HG02642 (cell line): ENCODE measurements at regions not wholly inside any gene's neighbourhood (a gene's known extent, or its start where the extent isn't known, plus 50 kb on each side); places are given as distances from the start of the nearest gene placed in this dataset.

Experiments
- ATAC-seq: cut with Tn5 transposase; IDR thresholded peaks from one replicate; pipeline ENCODE4 v1.9.1; 2021; ENCODE audit warnings: mild to moderate bottlenecking; ENCODE audit not compliant: unreplicated experiment, poor library complexity

- ATAC-seq = no peak
Observed at GRCh38 chr7:37504801-37505200, 56.1 kb upstream of the ELMO1 start.

DNA sequence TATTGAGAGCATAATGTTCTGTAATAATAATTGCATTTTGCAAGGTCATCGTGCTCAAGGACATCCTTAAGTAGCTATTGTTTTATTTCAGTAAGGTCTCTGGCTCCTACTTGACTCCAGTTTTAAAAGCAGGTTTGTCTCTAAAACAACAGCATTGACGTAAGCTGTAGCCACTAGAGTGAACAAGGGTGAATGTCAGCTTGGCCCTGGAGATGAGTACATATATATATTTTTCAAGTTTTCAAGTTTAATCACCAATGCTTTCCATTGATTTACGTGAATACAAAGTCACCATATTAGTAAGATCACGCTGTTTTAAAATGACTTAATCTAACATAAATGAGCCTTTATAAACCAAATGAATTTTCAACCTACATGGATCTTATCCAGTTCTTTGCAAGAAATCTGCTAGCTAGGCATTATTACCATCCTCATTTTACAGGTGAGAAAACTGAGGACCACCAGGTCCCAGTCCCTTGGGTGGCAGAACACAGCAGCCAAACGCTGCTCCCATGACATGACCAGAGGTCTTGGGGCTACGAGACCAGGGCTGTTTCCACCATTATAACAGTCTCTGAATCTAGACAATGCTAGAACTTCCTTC lies 57.2 kb upstream of the ELMO1 start:
- ATAC-seq = no peak

DNA sequence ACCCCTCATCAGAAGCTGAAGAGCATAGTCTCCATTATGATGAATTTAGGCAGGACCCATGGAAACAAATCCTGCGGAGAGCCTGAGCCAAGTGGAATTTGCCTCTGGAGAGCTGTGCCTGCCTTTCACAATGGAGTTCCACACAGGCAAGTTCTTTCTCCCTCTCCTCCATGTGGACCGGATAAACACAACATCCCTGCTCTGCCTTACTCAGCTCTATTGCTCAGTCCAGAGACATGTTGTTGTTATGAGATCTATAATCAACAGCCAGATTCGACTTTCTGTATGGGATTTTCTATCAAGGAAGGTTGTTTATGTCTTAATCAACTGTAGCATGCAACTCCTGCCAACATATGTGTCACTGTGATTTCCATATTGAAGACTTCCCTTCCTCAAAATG lies 59.5 kb upstream of the ELMO1 start:
- ATAC-seq = no peak

DNA sequence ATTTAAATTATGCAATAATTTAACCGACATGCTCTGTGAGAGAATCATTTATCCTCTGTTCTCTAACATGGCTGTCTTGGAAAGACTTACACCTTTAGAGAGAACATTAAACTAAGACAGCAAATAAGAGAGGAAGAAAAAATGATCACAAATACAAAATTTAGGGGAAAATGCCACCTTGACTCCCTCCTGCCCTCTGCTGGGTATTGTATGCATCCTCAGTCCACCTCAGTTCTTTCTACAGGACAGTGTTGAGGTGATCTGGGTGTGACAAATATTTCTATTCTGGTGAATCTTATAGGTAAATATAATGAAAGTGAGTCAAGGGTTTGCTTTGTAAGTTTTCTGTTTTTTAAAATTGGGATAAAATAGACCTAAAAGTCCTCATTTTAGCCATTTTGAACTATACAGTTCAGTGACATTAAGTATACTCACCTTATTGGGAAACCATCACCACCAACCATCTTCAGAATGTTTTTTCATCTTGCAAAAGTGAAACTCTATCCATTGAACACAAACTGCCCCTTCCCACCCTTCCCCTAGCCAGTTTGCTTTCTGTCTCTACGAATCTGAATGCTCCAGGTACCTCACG lies 61.5 kb upstream of the ELMO1 start:
- no peak for ATAC-seq

GRCh38 chr7:37511915-37512314 lies 63.3 kb upstream of the ELMO1 start:
- ATAC-seq = no peak

GRCh38 chr7:37514497-37514896 lies 65.8 kb upstream of the ELMO1 start:
- ATAC-seq = no peak

DNA sequence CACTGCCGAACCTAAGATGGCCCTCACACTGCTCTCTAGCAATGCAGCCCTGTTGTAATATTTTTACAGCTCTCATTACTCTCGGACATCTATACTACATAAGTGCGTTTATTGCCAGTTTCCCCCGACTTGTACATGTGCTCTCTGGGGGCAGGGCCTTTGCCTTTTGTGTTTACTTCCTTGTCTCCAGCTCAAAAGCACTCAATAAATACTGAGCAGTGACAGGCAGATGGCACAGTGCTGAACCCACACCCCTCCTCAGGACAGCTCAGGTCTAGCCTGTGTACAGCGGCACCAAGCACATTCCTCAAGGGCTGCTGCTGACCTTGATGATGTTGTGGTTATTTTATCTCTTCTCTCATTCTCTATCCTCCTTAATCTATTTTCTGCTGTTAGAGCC lies 68.0 kb upstream of the ELMO1 start:
- no peak for ATAC-seq

- no peak for ATAC-seq
Observed at GRCh38 chr7:37518266-37518665, 69.6 kb upstream of the ELMO1 start.

- ATAC-seq = no peak
Observed at GRCh38 chr7:37524056-37524455, 75.4 kb upstream of the ELMO1 start.

DNA sequence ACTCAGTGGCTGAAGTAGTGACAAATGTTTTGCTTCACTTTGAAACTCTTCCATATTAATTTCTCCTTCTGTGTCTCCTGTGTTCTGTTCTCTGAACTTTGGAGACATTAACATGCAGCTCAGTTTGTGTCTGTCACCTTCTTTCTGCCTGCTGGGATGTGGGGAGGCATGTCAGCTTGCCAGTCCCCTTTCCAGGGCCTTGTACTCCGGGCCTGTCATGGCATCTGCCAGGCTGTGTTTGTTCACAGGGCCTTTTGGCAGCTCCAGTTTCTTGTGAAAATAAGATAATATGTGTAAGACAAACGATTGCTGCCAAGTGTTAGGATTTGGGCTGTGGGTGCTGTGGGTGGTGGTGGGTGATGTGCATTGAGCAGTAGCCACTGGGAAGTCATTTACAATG lies 76.1 kb upstream of the ELMO1 start:
- no peak for ATAC-seq

- ATAC-seq = no peak
Observed at GRCh38 chr7:37526623-37527022, 78.0 kb upstream of the ELMO1 start.

DNA sequence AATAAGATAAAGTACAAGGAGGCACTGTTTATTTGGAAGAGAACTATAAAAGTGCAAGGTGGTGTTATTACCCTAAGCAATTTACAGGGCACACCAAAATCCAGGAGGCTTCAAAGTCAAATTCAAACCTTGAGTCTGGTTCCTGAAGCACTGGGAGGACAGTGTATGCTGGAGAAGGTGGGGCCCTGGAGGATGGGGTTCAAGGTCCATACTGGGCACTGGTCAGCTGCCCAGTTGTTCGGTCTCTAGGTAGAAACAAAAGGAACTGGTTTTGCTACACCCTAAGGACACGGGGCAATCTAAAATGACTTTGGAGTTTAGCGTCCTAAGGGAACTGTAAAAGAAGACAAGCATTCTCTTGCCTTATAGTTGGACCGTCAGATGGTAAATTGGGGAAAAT lies 78.4 kb upstream of the ELMO1 start:
- ATAC-seq = no peak

GRCh38 chr7:37531225-37531624 lies 82.6 kb upstream of the ELMO1 start:
- no peak for ATAC-seq

DNA sequence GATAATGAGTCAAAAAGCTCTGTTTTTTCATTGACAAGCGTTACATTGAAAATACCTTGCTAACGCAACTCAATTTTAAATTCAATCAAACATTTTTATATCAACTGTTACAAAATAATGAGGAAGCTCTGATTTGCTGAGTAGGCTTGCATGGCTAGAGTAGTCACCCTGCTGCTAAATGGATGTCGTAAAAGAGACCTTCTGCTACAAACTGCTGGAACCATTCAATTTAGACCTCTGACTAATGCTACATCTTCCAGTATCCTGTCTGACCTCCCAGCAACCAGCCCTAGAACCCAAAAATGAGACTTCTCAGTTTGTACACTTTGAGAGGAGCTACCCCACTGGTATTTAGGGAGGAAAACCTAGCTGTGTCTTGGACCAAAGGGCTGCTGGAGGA lies 84.0 kb upstream of the ELMO1 start:
- ATAC-seq = no peak

- ATAC-seq = no peak
Observed at GRCh38 chr7:37534893-37535610, 86.4 kb upstream of the ELMO1 start.

DNA sequence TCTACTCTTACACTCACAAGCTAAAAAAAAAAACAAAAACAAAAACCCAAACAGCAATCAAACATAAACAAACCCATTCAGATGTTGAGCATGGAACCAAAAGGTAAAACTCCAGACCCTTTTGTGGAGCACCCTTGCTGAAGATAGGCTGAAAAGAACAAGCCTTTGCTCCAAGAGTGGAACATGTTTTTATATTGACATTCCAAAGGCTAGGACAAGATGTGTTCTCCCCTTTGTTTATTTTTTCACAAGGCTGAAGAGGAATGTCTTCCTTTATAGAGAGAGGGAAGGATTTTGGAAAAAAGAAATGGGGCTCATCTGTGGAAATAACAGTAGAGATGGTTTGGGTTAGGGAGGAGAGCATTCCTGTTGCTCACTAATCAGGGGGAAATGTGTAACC lies 87.2 kb upstream of the ELMO1 start:
- ATAC-seq = no peak

- no peak for ATAC-seq
Observed at GRCh38 chr7:37536706-37537105, 88.0 kb upstream of the ELMO1 start.

DNA sequence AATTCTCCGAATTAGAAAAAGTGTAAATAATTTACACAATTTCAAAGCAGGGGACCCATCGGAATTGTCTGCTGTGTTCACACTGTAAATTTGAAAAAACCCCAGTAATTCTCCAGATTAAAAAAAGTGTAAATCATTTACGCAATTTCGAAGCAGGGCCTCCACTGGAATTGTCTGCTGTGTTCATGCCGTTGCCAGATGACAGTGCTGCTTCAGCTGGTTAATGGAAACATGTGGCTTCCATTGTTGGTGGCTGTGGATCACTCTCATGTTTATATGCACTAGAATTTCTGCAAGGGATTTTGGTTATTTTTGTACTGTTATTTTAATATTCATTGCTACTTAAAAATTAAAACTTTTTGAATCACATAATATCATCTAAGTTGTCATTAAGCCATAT lies 88.8 kb upstream of the ELMO1 start:
- ATAC-seq = no peak

DNA sequence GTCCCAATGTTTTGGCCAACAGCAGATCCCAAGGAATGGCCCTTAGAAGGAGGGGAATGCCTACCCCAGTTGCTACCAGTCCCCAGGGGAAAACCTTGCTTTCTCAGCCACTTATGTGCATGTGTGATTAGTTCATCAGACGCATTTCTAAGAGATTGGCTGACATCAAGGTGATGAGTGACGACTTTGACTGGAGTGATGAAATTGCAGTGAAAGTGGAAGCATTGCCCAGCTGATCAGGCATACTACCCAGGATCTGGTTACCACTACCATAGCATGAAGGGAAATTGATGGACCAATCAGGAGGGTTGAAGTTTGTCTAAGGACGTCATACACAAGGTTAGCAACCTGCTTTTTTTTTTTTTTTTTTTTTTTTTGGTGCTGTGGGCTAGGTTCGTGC lies 90.3 kb upstream of the ELMO1 start:
- ATAC-seq = no peak

DNA sequence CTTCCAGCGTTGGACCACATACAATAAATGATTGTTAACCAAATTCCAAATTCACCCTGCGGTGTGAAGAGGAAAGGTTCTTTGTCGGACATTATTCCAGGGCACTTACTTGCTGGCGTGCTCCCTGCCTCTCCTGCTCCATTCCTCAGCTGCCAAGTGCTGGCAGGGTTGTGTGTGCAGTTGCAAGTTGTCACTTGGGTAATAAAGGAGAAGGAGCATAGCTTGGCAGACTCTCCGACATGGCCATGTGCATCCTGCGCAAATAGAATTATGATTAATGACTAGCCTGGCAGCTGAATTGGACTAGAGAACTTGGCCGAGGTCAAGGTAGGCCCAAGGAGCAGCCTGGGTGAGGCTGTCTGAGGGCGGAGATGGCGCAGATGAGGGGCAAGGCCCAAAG lies 92.3 kb upstream of the ELMO1 start:
- no peak for ATAC-seq

GRCh38 chr7:37541810-37542443 lies 93.3 kb upstream of the ELMO1 start:
- ATAC-seq = peak; percentile 92
